Common myeloid progenitor, CD34-positive (primary cell): ENCODE measurements at regions not wholly inside any gene's neighbourhood (a gene's known extent, or its start where the extent isn't known, plus 50 kb on each side); places are given as distances from the start of the nearest gene placed in this dataset.

Source experiments
- CTCF ChIA-PET: fragments of 350-600 bp; sonication (Branson Sonifier 250); formaldehyde crosslinking; loops from one replicate; lab custom pipeline; 2021; ENCODE audit warnings: antibody characterized with exemption; lab: Charles Lee
- POLR2A ChIA-PET: fragments of 350-600 bp; sonication (Branson Sonifier 250); formaldehyde crosslinking; loops from one replicate; lab custom pipeline; 2021; ENCODE audit warnings: antibody characterized with exemption; lab: Charles Lee
- DNase-seq, 3 donors: peaks; one replicate each; pipeline versions ENCODE4 v3.0.0 to v3.0.0-alpha.2; 2013
- H3K27ac ChIP-seq, 2 experiments: 1 replicate in 1 of 2; 2 replicates in 1 of 2; pipeline ENCODE4 v1.7.0; 2013; ENCODE audit warnings: inconsistent platforms in 2 of 2, low read length in 2 of 2, mild to moderate bottlenecking in 2 of 2, low read depth in 1 of 2, moderate library complexity in 1 of 2; ENCODE audit not compliant: severe bottlenecking in 2 of 2, insufficient read depth in 1 of 2, poor library complexity in 1 of 2
- H3K27me3 ChIP-seq, 5 experiments: replicated peaks in 2 of 5; 1 replicate in 3 of 5; 2 replicates in 2 of 5; pipeline versions ENCODE4 v1.6.1 to v1.7.0; 2013; ENCODE audit warnings: low read length in 4 of 5, mild to moderate bottlenecking in 2 of 5, moderate library complexity in 2 of 5, inconsistent platforms in 1 of 5; ENCODE audit not compliant: insufficient read depth in 5 of 5, control insufficient read depth in 4 of 5
- H3K36me3 ChIP-seq, 4 experiments: 1 replicate in 2 of 4; 2 replicates in 2 of 4; pipeline versions ENCODE4 v1.6.1 to v1.7.0; 2013; ENCODE audit warnings: low read length in 3 of 4, control low read depth in 1 of 4, mild to moderate bottlenecking in 1 of 4; ENCODE audit not compliant: control insufficient read depth in 4 of 4, insufficient read depth in 4 of 4
- H3K4me1 ChIP-seq, 4 experiments: 1 replicate in 3 of 4; 2 replicates in 1 of 4; pipeline versions ENCODE4 v1.6.1 to v1.7.1; 2013; ENCODE audit warnings: low read length in 3 of 4, mild to moderate bottlenecking in 3 of 4, control low read depth in 1 of 4, inconsistent platforms in 1 of 4, moderate library complexity in 1 of 4; ENCODE audit not compliant: control insufficient read depth in 4 of 4, insufficient read depth in 4 of 4; ENCODE audit errors: control extremely low read depth in 1 of 4
- H3K4me3 ChIP-seq, 7 experiments: 1 replicate in 4 of 7; 2 replicates in 3 of 7; pipeline versions ENCODE4 v1.5.1 to v1.7.0; 2013; ENCODE audit warnings: mild to moderate bottlenecking in 7 of 7, low read length in 6 of 7, moderate library complexity in 6 of 7, inconsistent platforms in 2 of 7, low read depth in 2 of 7, control low read depth in 1 of 7; ENCODE audit not compliant: insufficient read depth in 4 of 7, control insufficient read depth in 1 of 7; ENCODE audit errors: extremely low read depth in 1 of 7
- H3K9me3 ChIP-seq, 5 experiments: 1 replicate in 4 of 5; 2 replicates in 1 of 5; pipeline versions ENCODE4 v1.6.1 to v1.7.1; 2013; ENCODE audit warnings: low read length in 4 of 5, mild to moderate bottlenecking in 2 of 5, inconsistent platforms in 1 of 5, low read depth in 1 of 5, moderate library complexity in 1 of 5; ENCODE audit not compliant: control insufficient read depth in 4 of 5, insufficient read depth in 2 of 5; ENCODE audit errors: control extremely low read depth in 1 of 5
- WGBS: methylation state at CpG from one replicate; pipeline ENCODE4 v1.1.5; 2013; ENCODE audit not compliant: insufficient coverage; 5-methylcytosine and 5-hydroxymethylcytosine counted together

GRCh38 chr22:47281126-47282106 lies 519.0 kb downstream of the TBC1D22A start:
- WGBS = 95% methylated on average over 17 of the region's 20 CpGs
- Histone ChIP-seq H3K36me3 (no peaks in the 10 kb centered on the region), H3K4me1 (no peaks in the 10 kb centered on the region), H3K9me3 (no peaks in the 10 kb centered on the region), H3K27ac (no peak overlapping the region), H3K4me3 (no peak overlapping the region), H3K27me3 (peaks cover 0 to 16% (median 3%) of the 10 kb centered on the region in 5 experiments)
- ChIA-PET CTCF (no interaction called here), POLR2A (no interaction called here)
- DNase-seq = no peak

GRCh38 chr22:47280301-47280700 lies 517.9 kb downstream of the TBC1D22A start:
- DNase-seq = no peak
- POLR2A ChIA-PET = no interaction called here
- H3K4me1 ChIP-seq = no peaks in the 10 kb centered on the region
- H3K9me3 ChIP-seq = no peaks in the 10 kb centered on the region
- 88% methylated on average over 4 of the region's 6 CpGs for WGBS
- no peak overlapping the region for H3K4me3 ChIP-seq
- no peaks in the 10 kb centered on the region for H3K36me3 ChIP-seq
- CTCF ChIA-PET = no interaction called here
- H3K27ac ChIP-seq = no peak overlapping the region
- H3K27me3 ChIP-seq = peaks cover 0 to 23% (median 3%) of the 10 kb centered on the region in 5 experiments

- no peaks in the 10 kb centered on the region for H3K4me1 ChIP-seq
- 92% methylated on average over 8 of the region's 11 CpGs for WGBS
- H3K27ac ChIP-seq = no peak overlapping the region
- no peak overlapping the region for H3K4me3 ChIP-seq
- no peak for DNase-seq
- ChIA-PET CTCF (no interaction called here), POLR2A (no interaction called here)
- H3K9me3 ChIP-seq = no peaks in the 10 kb centered on the region
- H3K36me3 ChIP-seq = no peaks in the 10 kb centered on the region
- H3K27me3 ChIP-seq = peaks cover 0 to 24% (median 6%) of the 10 kb centered on the region in 5 experiments
Observed at GRCh38 chr22:47279746-47280145, 517.3 kb downstream of the TBC1D22A start.

- CTCF ChIA-PET = no interaction called here
- H3K27me3 ChIP-seq = peaks cover 0 to 24% (median 6%) of the 10 kb centered on the region in 5 experiments
- 93% methylated on average over 3 of the region's 8 CpGs for whole genome bisulfite sequencing
Observed at GRCh38 chr22:47279337-47279736, 516.9 kb downstream of the TBC1D22A start.

GRCh38 chr22:47278655-47279054 lies 516.2 kb downstream of the TBC1D22A start:
- H3K27ac ChIP-seq = no peak overlapping the region
- H3K36me3 ChIP-seq = no peaks in the 10 kb centered on the region
- ChIA-PET POLR2A (no interaction called here), CTCF (no interaction called here)
- peaks cover 0 to 24% (median 9%) of the 10 kb centered on the region in 5 experiments for H3K27me3 ChIP-seq
- 91% methylated on average over 8 of the region's 12 CpGs for WGBS
- H3K9me3 ChIP-seq = no peaks in the 10 kb centered on the region
- no peaks in the 10 kb centered on the region for H3K4me1 ChIP-seq
- DNase-seq = no peak
- H3K4me3 ChIP-seq = no peak overlapping the region

More at GRCh38 chr22:47279337-47279736, 516.9 kb downstream of the TBC1D22A start:
- H3K36me3 ChIP-seq = no peaks in the 10 kb centered on the region
- H3K4me1 ChIP-seq = no peaks in the 10 kb centered on the region
- no peak overlapping the region for H3K4me3 ChIP-seq
- POLR2A ChIA-PET = no interaction called here
- no peaks in the 10 kb centered on the region for H3K9me3 ChIP-seq
- no peak for DNase-seq
- H3K27ac ChIP-seq = no peak overlapping the region

GRCh38 chr22:47277531-47277930 lies 515.1 kb downstream of the TBC1D22A start:
- Histone ChIP-seq H3K4me3 (no peak overlapping the region), H3K27me3 (peaks cover 0 to 24% (median 9%) of the 10 kb centered on the region in 5 experiments), H3K36me3 (no peaks in the 10 kb centered on the region), H3K27ac (no peak overlapping the region), H3K4me1 (no peaks in the 10 kb centered on the region), H3K9me3 (no peaks in the 10 kb centered on the region)
- CTCF ChIA-PET = no interaction called here
- POLR2A ChIA-PET = no interaction called here
- 93% methylated on average over 7 of the region's 9 CpGs for WGBS
- no peak for DNase-seq

GRCh38 chr22:47276991-47277390 lies 514.5 kb downstream of the TBC1D22A start:
- Histone ChIP-seq H3K27me3 (peaks cover 0 to 24% (median 9%) of the 10 kb centered on the region in 5 experiments), H3K4me3 (no peak overlapping the region), H3K36me3 (no peaks in the 10 kb centered on the region), H3K27ac (no peak overlapping the region), H3K4me1 (no peaks in the 10 kb centered on the region), H3K9me3 (no peaks in the 10 kb centered on the region)
- CTCF ChIA-PET = no interaction called here
- DNase-seq = no peak
- POLR2A ChIA-PET = no interaction called here
- 96% methylated on average over 13 of the region's 13 CpGs for WGBS
